Upper lobe of left lung (tissue), 6 donors: ENCODE measurements at regions not wholly inside any gene's neighbourhood (a gene's known extent, or its start where the extent isn't known, plus 50 kb on each side); places are given as distances from the start of the nearest gene placed in this dataset.
A peak's percentile ranks its signal among the peaks of the same experiment; 100 is the strongest.
"Not testable (repeated sequence)": the region's sequence is repeated elsewhere in the genome, so short reads cannot be mapped to it uniquely, and the experiment has no call there.

Experiments used
- ATAC-seq, 2 donors: fragments of 200-7000 bp; cut with Tn5 transposase; one replicate each; pipeline ENCODE4 v1.9.1; 2022; ENCODE audit warnings: mild to moderate bottlenecking in 2 of 2, moderate library complexity in 2 of 2; ENCODE audit not compliant: low FRiP score in 2 of 2
- DNase-seq, 2 donors: peaks; one replicate each; pipeline ENCODE4 v3.0.0-alpha.2; 2019 to 2020
- H3K27ac ChIP-seq, 4 donors: fragments of 200-600 bp; sonication (generic); one replicate each; pipeline ENCODE4 v1.5.1; 2016 to 2019
- H3K27me3 ChIP-seq, 4 donors: fragments of 200-600 bp; sonication (generic); one replicate each; pipeline ENCODE4 v1.5.1; 2017 to 2019
- H3K36me3 ChIP-seq, 4 donors: fragments of 200-600 bp; sonication (generic); one replicate each; pipeline ENCODE4 v1.5.1; 2016 to 2019
- H3K4me1 ChIP-seq, 4 donors: fragments of 200-600 bp; sonication (generic); one replicate each; pipeline ENCODE4 v1.5.1; 2018 to 2019
- H3K4me3 ChIP-seq, 4 donors: fragments of 200-600 bp; sonication (generic); one replicate each; pipeline ENCODE4 v1.5.1; 2017 to 2019; ENCODE audit warnings: mild to moderate bottlenecking in 2 of 4, moderate library complexity in 1 of 4
- H3K9me3 ChIP-seq, 4 donors: fragments of 200-600 bp; sonication (generic); one replicate each; pipeline ENCODE4 v1.5.1; 2018 to 2019
- CTCF ChIP-seq, 6 experiments: fragments of 450-650 bp in 4 of 6; fragments of 200-600 bp in 2 of 6; sonication (generic) in 2 of 6; IDR thresholded peaks; one replicate each; pipeline ENCODE4 v1.5.1; 2016 to 2019; ENCODE audit warnings: antibody characterized with exemption in 6 of 6
- EP300 ChIP-seq, 4 donors: sonication (generic); formaldehyde crosslinking; IDR thresholded peaks; one replicate each; pipeline ENCODE4 v1.5.1; 2017; ENCODE audit warnings: antibody characterized with exemption in 4 of 4, control low read depth in 2 of 4
- POLR2A ChIP-seq, 4 donors: fragments of 450-650 bp; IDR thresholded peaks; one replicate each; pipeline ENCODE4 v1.5.1; 2016 to 2017; ENCODE audit warnings: antibody characterized with exemption in 4 of 4, mild to moderate bottlenecking in 2 of 4
- POLR2AphosphoS5 ChIP-seq, 2 donors: sonication (generic); formaldehyde crosslinking; IDR thresholded peaks; one replicate each; pipeline ENCODE4 v1.5.1; 2017; ENCODE audit warnings: antibody characterized with exemption in 2 of 2
- WGBS, 2 donors: methylation state at CpG; one replicate each; pipeline ENCODE4 v1.1.5; 2017 to 2018; 5-methylcytosine and 5-hydroxymethylcytosine counted together
- donor health status: DM: no; HTN: no; CAD: no; lungs with moderate emphysema.
- donor health status: DM: no; HTN: yes; CAD: no; lungs with severe emphysema.

- no peak overlapping the region for H3K27ac ChIP-seq
- H3K36me3 ChIP-seq: no peaks in the 10 kb centered on the region
- no peaks in the 10 kb centered on the region for H3K27me3 ChIP-seq
- 83 to 87% methylated on average over 18 of the region's 20 CpGs for WGBS, 2 donors
- TF ChIP-seq POLR2A (IDR thresholded peaks at IDR 0.05) (no peak), POLR2AphosphoS5 (IDR thresholded peaks at IDR 0.05) (no peak), EP300 (IDR thresholded peaks at IDR 0.05) (no peak), CTCF (IDR thresholded peaks at IDR 0.05) (no peak)
- no peak for DNase-seq
- no peaks in the 10 kb centered on the region for H3K9me3 ChIP-seq
- ATAC-seq: no peak
- no peaks in the 10 kb centered on the region for H3K4me1 ChIP-seq
- no peak overlapping the region for H3K4me3 ChIP-seq
These were observed 199.7 kb downstream of the CTTN start for GRCh38 chr11:70597751-70598625.

- not testable (repeated sequence) for H3K27ac ChIP-seq, H3K36me3 ChIP-seq, ATAC-seq, H3K9me3 ChIP-seq, DNase-seq, H3K4me3 ChIP-seq, H3K27me3 ChIP-seq
- H3K4me1 ChIP-seq: peaks cover 0 to 11% (median 4%) of the 10 kb centered on the region in 4 donors
- WGBS, 2 donors: 84 to 92% methylated on average over 7 of the region's 7 CpGs
These were observed 202.6 kb downstream of the CTTN start for GRCh38 chr11:70600911-70601415.

GRCh38 chr11:70601861-70602538 is 203.7 kb downstream of the CTTN start:
- H3K4me1 ChIP-seq: peaks cover 0 to 11% (median 4%) of the 10 kb centered on the region in 4 donors
- H3K27me3 ChIP-seq: no peaks in the 10 kb centered on the region
- ATAC-seq (no peak), DNase-seq (no peak)
- no peak overlapping the region for H3K4me3 ChIP-seq
- no peak for TF ChIP-seq CTCF (IDR thresholded peaks at IDR 0.05)
- TF ChIP-seq POLR2AphosphoS5 (IDR thresholded peaks at IDR 0.05): no peak
- TF ChIP-seq EP300 (IDR thresholded peaks at IDR 0.05): no peak
- TF ChIP-seq POLR2A (IDR thresholded peaks at IDR 0.05): no peak
- H3K9me3 ChIP-seq: no peaks in the 10 kb centered on the region
- H3K36me3 ChIP-seq: no peaks in the 10 kb centered on the region
- no peak overlapping the region for H3K27ac ChIP-seq
- 78 to 82% methylated on average over 8 to 11 of the region's 11 CpGs for WGBS, 2 donors

GRCh38 chr11:70603114-70603755 is 204.9 kb downstream of the CTTN start:
- ATAC-seq (peak; percentile 10 to 36), DNase-seq (no peak)
- H3K4me1 ChIP-seq: peaks cover 0 to 11% (median 4%) of the 10 kb centered on the region in 4 donors
- no peaks in the 10 kb centered on the region for H3K9me3 ChIP-seq
- 69 to 81% methylated on average over 3 to 10 of the region's 10 CpGs for WGBS, 2 donors
- TF ChIP-seq EP300 (IDR thresholded peaks at IDR 0.05) (no peak), POLR2A (IDR thresholded peaks at IDR 0.05) (no peak), CTCF (IDR thresholded peaks at IDR 0.05) (no peak), POLR2AphosphoS5 (IDR thresholded peaks at IDR 0.05) (no peak)
- no peak overlapping the region for H3K4me3 ChIP-seq
- no peak overlapping the region for H3K27ac ChIP-seq
- H3K27me3 ChIP-seq: no peaks in the 10 kb centered on the region
- no peaks in the 10 kb centered on the region for H3K36me3 ChIP-seq

GRCh38 chr11:70603756-70604211 is 205.5 kb downstream of the CTTN start:
- ATAC-seq (peak; percentile 23 to 66), DNase-seq (no peak)
- H3K27ac ChIP-seq: peak overlapping the region in 1 of 4 donors; percentile 60
- H3K27me3 ChIP-seq: no peaks in the 10 kb centered on the region
- no peaks in the 10 kb centered on the region for H3K36me3 ChIP-seq
- no peaks in the 10 kb centered on the region for H3K9me3 ChIP-seq
- H3K4me3 ChIP-seq: no peak overlapping the region
- peaks cover 0 to 13% (median 7%) of the 10 kb centered on the region in 4 donors for H3K4me1 ChIP-seq
- TF ChIP-seq CTCF (IDR thresholded peaks at IDR 0.05): peak in 1 of 6 experiments; percentile 18
- no peak for TF ChIP-seq EP300 (IDR thresholded peaks at IDR 0.05)
- TF ChIP-seq POLR2AphosphoS5 (IDR thresholded peaks at IDR 0.05): no peak
- 42 to 61% methylated on average over 9 of the region's 9 CpGs for WGBS, 2 donors
